ENCODE measurements at regions not wholly inside any gene's neighbourhood (a gene's known extent, or its start where the extent isn't known, plus 50 kb on each side); places are given as distances from the start of the nearest gene placed in this dataset.

DNA sequence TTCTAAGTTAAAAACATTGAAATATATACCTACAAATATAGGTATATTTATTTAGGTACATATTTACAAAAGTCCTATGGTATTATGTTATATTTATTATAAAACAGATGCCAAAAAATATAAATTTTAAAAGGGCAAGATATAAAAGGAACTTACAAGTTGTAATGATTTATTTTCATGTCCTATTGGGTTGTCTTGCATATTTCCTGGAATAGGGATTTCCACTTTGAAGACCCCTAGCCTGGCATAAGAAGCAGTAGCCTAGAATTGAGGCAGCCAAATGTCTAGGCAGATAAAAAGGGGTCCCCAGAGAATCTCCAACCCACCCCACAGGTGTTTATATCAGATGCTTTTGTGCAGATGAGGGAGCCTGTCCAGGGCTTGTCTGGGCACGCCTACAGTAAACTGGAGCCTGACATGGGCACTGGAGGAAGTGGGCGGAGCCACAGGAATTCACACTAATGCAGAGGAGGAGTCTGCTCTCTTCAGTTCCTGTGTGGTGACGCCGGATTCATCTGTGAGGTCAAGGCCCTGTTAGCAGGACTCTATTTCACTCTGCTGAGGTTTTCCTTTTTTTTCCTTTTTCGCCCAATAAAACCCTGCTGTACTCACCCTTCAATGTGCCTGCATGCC lies 1088.9 kb upstream of the PIK3C3 start:
- H2AFZ ChIP-seq (ENCODE audit: low read length) = no peak overlapping the region
- H3K4me1 ChIP-seq (ENCODE audit: insufficient read depth, low read length, poor library complexity, severe bottlenecking) = no peaks in the 10 kb centered on the region
- BruUV-seq (replicated peaks) = no TSS peak
- H3K4me2 ChIP-seq (ENCODE audit: low read length) = no peak overlapping the region
- intact Hi-C loops (cut with micrococcal nuclease; ENCODE audit: unreplicated experiment) = no loop called here
- TF ChIP-seq, protein P1, sequence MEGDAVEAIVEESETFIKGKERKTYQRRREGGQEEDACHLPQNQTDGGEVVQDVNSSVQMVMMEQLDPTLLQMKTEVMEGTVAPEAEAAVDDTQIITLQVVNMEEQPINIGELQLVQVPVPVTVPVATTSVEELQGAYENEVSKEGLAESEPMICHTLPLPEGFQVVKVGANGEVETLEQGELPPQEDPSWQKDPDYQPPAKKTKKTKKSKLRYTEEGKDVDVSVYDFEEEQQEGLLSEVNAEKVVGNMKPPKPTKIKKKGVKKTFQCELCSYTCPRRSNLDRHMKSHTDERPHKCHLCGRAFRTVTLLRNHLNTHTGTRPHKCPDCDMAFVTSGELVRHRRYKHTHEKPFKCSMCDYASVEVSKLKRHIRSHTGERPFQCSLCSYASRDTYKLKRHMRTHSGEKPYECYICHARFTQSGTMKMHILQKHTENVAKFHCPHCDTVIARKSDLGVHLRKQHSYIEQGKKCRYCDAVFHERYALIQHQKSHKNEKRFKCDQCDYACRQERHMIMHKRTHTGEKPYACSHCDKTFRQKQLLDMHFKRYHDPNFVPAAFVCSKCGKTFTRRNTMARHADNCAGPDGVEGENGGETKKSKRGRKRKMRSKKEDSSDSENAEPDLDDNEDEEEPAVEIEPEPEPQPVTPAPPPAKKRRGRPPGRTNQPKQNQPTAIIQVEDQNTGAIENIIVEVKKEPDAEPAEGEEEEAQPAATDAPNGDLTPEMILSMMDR (conservative IDR thresholded peaks at IDR 0.05; ENCODE audit: low read length) = no peak
- TF ChIP-seq EZH2phosphoT487 (IDR thresholded peaks at IDR 0.05; ENCODE audit: borderline replicate concordance, low read depth, low read length) = no peak
- DNase-seq (ENCODE audit: low spot score) = no peak
- no peaks in the 10 kb centered on the region for H4K20me1 ChIP-seq (ENCODE audit: insufficient read depth, low read length)
- H3K4me3 ChIP-seq (ENCODE audit: low read depth, low read length, poor library complexity, severe bottlenecking) = no peak overlapping the region
- H3K9me3 ChIP-seq (ENCODE audit: low read length) = no peaks in the 10 kb centered on the region
- no peaks in the 10 kb centered on the region for H3K79me2 ChIP-seq (ENCODE audit: insufficient read depth, low read depth, low read length)
- H3K27ac ChIP-seq (ENCODE audit: low read depth, low read length, poor library complexity, severe bottlenecking) = no peak overlapping the region
- no peaks in the 10 kb centered on the region for H3K9me2 ChIP-seq (ENCODE audit: insufficient read depth, low read length)
- H3K36me3 ChIP-seq (ENCODE audit: insufficient read depth, low read length) = no peaks in the 10 kb centered on the region
- POLR2A ChIA-PET = no interaction called here
- CTCF ChIA-PET (ENCODE audit: unreplicated experiment) = no interaction called here

DNA sequence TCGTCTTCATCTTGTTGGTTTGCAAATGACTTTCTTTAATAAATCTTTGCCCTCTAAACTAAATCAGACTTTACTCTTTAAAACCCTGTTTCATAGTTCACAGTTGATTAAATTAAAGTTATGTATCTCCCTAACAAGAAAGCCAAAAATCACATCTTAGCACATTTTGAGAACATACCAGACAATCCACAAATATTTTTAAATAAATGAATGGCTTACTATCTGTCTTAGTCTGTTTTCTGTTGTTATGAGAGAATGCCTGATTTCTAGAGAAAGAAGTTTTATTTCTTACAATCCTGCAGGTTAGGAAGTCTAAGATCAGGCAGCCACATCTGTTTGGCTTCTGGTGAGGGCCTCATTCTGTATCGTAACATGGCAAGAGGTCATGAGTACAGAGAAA lies 1090.2 kb upstream of the PIK3C3 start:
- ChIA-PET CTCF (ENCODE audit: unreplicated experiment) (no interaction called here), POLR2A (no interaction called here)
- Histone ChIP-seq H3K9me2 (ENCODE audit: insufficient read depth, low read length) (no peaks in the 10 kb centered on the region), H2AFZ (ENCODE audit: low read length) (no peak overlapping the region), H3K9me3 (ENCODE audit: low read length) (no peaks in the 10 kb centered on the region), H4K20me1 (ENCODE audit: insufficient read depth, low read length) (no peaks in the 10 kb centered on the region), H3K4me2 (ENCODE audit: low read length) (no peak overlapping the region), H3K4me3 (ENCODE audit: low read depth, low read length, poor library complexity, severe bottlenecking) (no peak overlapping the region), H3K27ac (ENCODE audit: low read depth, low read length, poor library complexity, severe bottlenecking) (no peak overlapping the region), H3K79me2 (ENCODE audit: insufficient read depth, low read depth, low read length) (no peaks in the 10 kb centered on the region), H3K36me3 (ENCODE audit: insufficient read depth, low read length) (no peaks in the 10 kb centered on the region), H3K4me1 (ENCODE audit: insufficient read depth, low read length, poor library complexity, severe bottlenecking) (no peaks in the 10 kb centered on the region)
- no peak for TF ChIP-seq EZH2phosphoT487 (IDR thresholded peaks at IDR 0.05; ENCODE audit: borderline replicate concordance, low read depth, low read length)
- TF ChIP-seq, protein P1 (conservative IDR thresholded peaks at IDR 0.05; ENCODE audit: low read length) = no peak
- BruUV-seq (replicated peaks) = no TSS peak
- DNase-seq (ENCODE audit: low spot score) = no peak
- intact Hi-C loops (cut with micrococcal nuclease; ENCODE audit: unreplicated experiment) = no loop called here

DNA sequence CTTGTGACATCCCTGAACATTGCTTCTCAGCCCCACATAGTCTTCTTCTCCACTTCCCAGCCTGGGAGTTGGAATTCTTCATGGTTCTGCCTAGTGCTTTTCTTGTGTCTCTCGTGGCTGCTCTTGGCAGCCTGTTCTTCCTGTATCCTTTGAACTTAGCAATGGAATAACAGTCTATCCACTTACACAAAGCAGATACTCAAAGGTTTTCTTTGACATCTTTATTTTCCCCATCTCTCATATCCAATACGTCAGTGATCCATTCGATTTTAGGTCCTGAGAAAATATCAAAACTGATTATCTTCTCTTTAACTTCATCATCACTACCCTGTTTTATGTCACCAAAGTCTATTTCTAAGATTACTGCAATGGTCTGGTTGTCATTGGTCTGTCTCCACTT lies 1091.2 kb upstream of the PIK3C3 start:
- Histone ChIP-seq H3K9me3 (ENCODE audit: low read length) (no peaks in the 10 kb centered on the region), H3K4me2 (ENCODE audit: low read length) (no peak overlapping the region), H4K20me1 (ENCODE audit: insufficient read depth, low read length) (no peaks in the 10 kb centered on the region), H3K36me3 (ENCODE audit: insufficient read depth, low read length) (no peaks in the 10 kb centered on the region), H3K9me2 (ENCODE audit: insufficient read depth, low read length) (no peaks in the 10 kb centered on the region), H3K79me2 (ENCODE audit: insufficient read depth, low read depth, low read length) (no peaks in the 10 kb centered on the region), H2AFZ (ENCODE audit: low read length) (no peak overlapping the region), H3K4me3 (ENCODE audit: low read depth, low read length, poor library complexity, severe bottlenecking) (no peak overlapping the region), H3K4me1 (ENCODE audit: insufficient read depth, low read length, poor library complexity, severe bottlenecking) (no peaks in the 10 kb centered on the region), H3K27ac (ENCODE audit: low read depth, low read length, poor library complexity, severe bottlenecking) (no peak overlapping the region)
- intact Hi-C loops (cut with micrococcal nuclease; ENCODE audit: unreplicated experiment) = no loop called here
- no TSS peak for BruUV-seq (replicated peaks)
- ChIA-PET CTCF (ENCODE audit: unreplicated experiment) (no interaction called here), POLR2A (no interaction called here)
- TF ChIP-seq, protein P1 (conservative IDR thresholded peaks at IDR 0.05; ENCODE audit: low read length) = no peak
- no peak for TF ChIP-seq EZH2phosphoT487 (IDR thresholded peaks at IDR 0.05; ENCODE audit: borderline replicate concordance, low read depth, low read length)
- no peak for DNase-seq (ENCODE audit: low spot score)
